Fibroblast of the aortic adventitia (primary cell): ENCODE measurements at regions not wholly inside any gene's neighbourhood (a gene's known extent, or its start where the extent isn't known, plus 50 kb on each side); places are given as distances from the start of the nearest gene placed in this dataset.
A peak's percentile ranks its signal among the peaks of the same experiment; 100 is the strongest.

Source experiments
- DNase-seq: peaks from one replicate; pipeline ENCODE4 v3.0.0-alpha.2; 2010; ENCODE audit warnings: low read depth
- H3K4me3 ChIP-seq: 2 replicates; pipeline ENCODE4 v1.5.1; 2011; ENCODE audit warnings: low read depth, mild to moderate bottlenecking, control low read depth, low read length, moderate library complexity
- CTCF ChIP-seq: IDR thresholded peaks from 2 replicates; pipeline ENCODE4 v1.5.1; 2011; ENCODE audit warnings: mild to moderate bottlenecking, low read length, control low read depth, inconsistent platforms; ENCODE audit not compliant: insufficient read depth

- no peak for DNase-seq
- no peak overlapping the region for H3K4me3 ChIP-seq
- no peak for TF ChIP-seq CTCF
Measured at GRCh38 chr6:19150307-19150706, 686.9 kb upstream of the ID4 start.

DNA sequence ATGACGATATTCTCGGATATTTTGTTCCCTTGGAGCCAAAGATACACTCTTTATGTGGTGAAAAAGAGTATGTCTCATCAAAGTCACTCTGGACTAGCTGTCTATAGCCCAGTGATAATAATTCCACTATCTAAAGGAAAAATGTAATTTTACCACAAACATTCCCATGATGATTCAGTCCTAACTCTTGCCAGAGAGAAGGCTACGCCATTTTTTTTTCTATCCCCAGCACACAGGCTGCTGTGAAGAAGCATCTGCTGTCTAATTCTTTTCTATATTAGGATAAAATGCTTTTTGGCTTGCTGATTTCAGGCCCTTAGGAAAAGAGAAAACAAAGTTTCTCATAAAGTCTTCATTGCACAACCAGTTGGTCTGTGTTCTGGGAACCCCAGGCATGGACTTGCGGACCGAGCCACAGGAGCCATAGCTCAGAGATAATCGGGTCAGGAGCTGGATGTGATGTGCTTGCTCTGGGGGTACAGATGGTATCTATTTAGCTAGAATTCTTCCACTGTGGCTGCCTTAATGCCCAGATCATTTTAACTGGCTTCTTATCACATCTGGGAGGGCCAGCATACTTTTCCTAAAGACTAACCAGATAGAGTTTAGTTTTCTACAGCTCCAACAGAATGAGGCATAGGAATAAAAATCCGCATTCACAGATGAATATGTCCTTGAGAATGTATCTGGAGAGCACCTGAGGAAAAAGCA is 683.7 kb upstream of the ID4 start:
- DNase-seq, result peak; percentile 34
- no peak for TF ChIP-seq CTCF
- no peak overlapping the region for H3K4me3 ChIP-seq

- DNase-seq, result no peak
- no peak for TF ChIP-seq CTCF
- H3K4me3 ChIP-seq, result no peak overlapping the region
Measured at GRCh38 chr6:19153981-19154295, 683.2 kb upstream of the ID4 start.

GRCh38 chr6:19156443-19156842 is 680.7 kb upstream of the ID4 start:
- TF ChIP-seq CTCF, result no peak
- DNase-seq, result no peak
- H3K4me3 ChIP-seq, result no peak overlapping the region

- no peak for DNase-seq
- no peak for TF ChIP-seq CTCF
- no peak overlapping the region for H3K4me3 ChIP-seq
Measured at GRCh38 chr6:19157486-19157885, 679.7 kb upstream of the ID4 start.

- DNase-seq, result no peak
- TF ChIP-seq CTCF, result no peak
- no peak overlapping the region for H3K4me3 ChIP-seq
Measured at GRCh38 chr6:19158586-19158985, 678.6 kb upstream of the ID4 start.

GRCh38 chr6:19159089-19159488 is 678.1 kb upstream of the ID4 start:
- H3K4me3 ChIP-seq, result no peak overlapping the region
- TF ChIP-seq CTCF, result no peak
- peak; percentile 2 for DNase-seq
